IMR-90 (cell line): ENCODE measurements at regions not wholly inside any gene's neighbourhood (a gene's known extent, or its start where the extent isn't known, plus 50 kb on each side); places are given as distances from the start of the nearest gene placed in this dataset.

Experiments used
- ATAC-seq: fragments of 200-7000 bp; cut with Tn5 transposase; 2 replicates; pipeline ENCODE4 v1.9.1; 2020; ENCODE audit warnings: low read depth, mild to moderate bottlenecking, moderate library complexity
- BruUV-seq: library from RNA; stranded (reverse); fragments of 400-500 nt; replicated peaks from 2 replicates; lab custom pipeline; 2021; lab: Mats Ljungman, UMichigan
- CTCF ChIA-PET: fragments of 300-600 bp; formaldehyde crosslinking; extraction: SDS; loops from one replicate; lab custom pipeline; 2021; ENCODE audit warnings: antibody characterized with exemption; lab: Yijun Ruan, JAX
- POLR2A ChIA-PET: fragments of 300-600 bp; sonication (Branson Sonifier 250); formaldehyde crosslinking; loops from one replicate; lab custom pipeline; 2022; ENCODE audit warnings: antibody characterized with exemption; ENCODE audit not compliant: unreplicated experiment; lab: Charles Lee
- DNase-seq: peaks from one replicate; pipeline ENCODE4 v3.0.0; 2013
- H2AFZ ChIP-seq: replicated peaks from 2 replicates; pipeline ENCODE3; 2013; ENCODE audit warnings: low read length, mild to moderate bottlenecking; ENCODE audit not compliant: poor library complexity
- H2AK5ac ChIP-seq: 2 replicates; pipeline ENCODE4 v1.6.1; 2013; ENCODE audit warnings: low read depth, low read length, inconsistent platforms
- H2AK9ac ChIP-seq: replicated peaks from 2 replicates; pipeline ENCODE3; 2013; ENCODE audit warnings: mild to moderate bottlenecking, low read depth, low read length, moderate library complexity; ENCODE audit not compliant: poor library complexity
- H2BK120ac ChIP-seq: 2 replicates; pipeline ENCODE4 v1.6.1; 2013; ENCODE audit warnings: low read depth, low read length, inconsistent platforms
- H2BK15ac ChIP-seq: 3 replicates; pipeline ENCODE4 v1.6.1; 2013; ENCODE audit warnings: low read depth, low read length, inconsistent platforms
- H2BK20ac ChIP-seq: 2 replicates; pipeline ENCODE4 v1.6.1; 2013; ENCODE audit warnings: low read depth, mild to moderate bottlenecking, inconsistent platforms, low read length, moderate library complexity
- H2BK5ac ChIP-seq: 2 replicates; pipeline ENCODE4 v1.6.1; 2013; ENCODE audit warnings: mild to moderate bottlenecking, low read depth, low read length, inconsistent platforms; ENCODE audit not compliant: poor library complexity, severe bottlenecking
- H3K14ac ChIP-seq: replicated peaks from 2 replicates; pipeline ENCODE4 v1.6.1; 2013; ENCODE audit warnings: low read depth, low read length, inconsistent platforms
- H3K18ac ChIP-seq: 2 replicates; pipeline ENCODE4 v1.6.1; 2013; ENCODE audit warnings: low read depth, low read length, control low read depth
- H3K23ac ChIP-seq: 2 replicates; pipeline ENCODE4 v1.6.1; 2013; ENCODE audit warnings: low read depth, low read length, inconsistent platforms
- H3K27ac ChIP-seq: 2 replicates; pipeline ENCODE4 v1.5.1; 2013; ENCODE audit warnings: mild to moderate bottlenecking, control low read depth, low read length; ENCODE audit not compliant: insufficient read depth
- H3K27me3 ChIP-seq: 2 replicates; pipeline ENCODE4 v1.6.1; 2013; ENCODE audit warnings: low read length; ENCODE audit not compliant: control insufficient read depth, insufficient read depth
- H3K36me3 ChIP-seq: 2 replicates; pipeline ENCODE4 v1.6.1; 2013; ENCODE audit warnings: low read length, mixed read lengths; ENCODE audit not compliant: control insufficient read depth, insufficient read depth
- H3K4ac ChIP-seq: 2 replicates; pipeline ENCODE4 v1.6.1; 2013; ENCODE audit warnings: low read depth, low read length, inconsistent platforms
- H3K4me1 ChIP-seq: 2 replicates; pipeline ENCODE4 v1.6.1; 2013; ENCODE audit warnings: low read length, mixed read lengths; ENCODE audit not compliant: control insufficient read depth, insufficient read depth
- H3K4me2 ChIP-seq: 2 replicates; pipeline ENCODE4 v1.6.1; 2013; ENCODE audit warnings: low read depth, mild to moderate bottlenecking, control low read depth, low read length, moderate library complexity
- H3K4me3 ChIP-seq: 2 replicates; pipeline ENCODE4 v1.5.1; 2013; ENCODE audit warnings: low read depth, mild to moderate bottlenecking, control low read depth, low read length, moderate library complexity; ENCODE audit not compliant: insufficient read depth
- H3K56ac ChIP-seq: 2 replicates; pipeline ENCODE4 v1.6.1; 2013; ENCODE audit warnings: low read length, inconsistent platforms; ENCODE audit not compliant: insufficient read depth; ENCODE audit errors: extremely low read depth
- H3K79me1 ChIP-seq, 2 experiments: 2 replicates each; pipeline ENCODE4 v1.6.1; 2013; ENCODE audit warnings: low read length in 2 of 2, inconsistent platforms in 1 of 2, low read depth in 1 of 2
- H3K9ac ChIP-seq: 2 replicates; pipeline ENCODE4 v1.6.1; 2013; ENCODE audit warnings: low read depth, low read length, control low read depth
- H3K9me1 ChIP-seq: 2 replicates; pipeline ENCODE4 v1.6.1; 2013; ENCODE audit warnings: low read length, inconsistent platforms; ENCODE audit not compliant: insufficient read depth
- H3K9me3 ChIP-seq: 2 replicates; pipeline ENCODE4 v1.6.1; 2013; ENCODE audit warnings: low read length; ENCODE audit not compliant: control insufficient read depth, insufficient read depth
- H4K20me1 ChIP-seq: 2 replicates; pipeline ENCODE4 v1.6.1; 2013; ENCODE audit warnings: low read length, inconsistent platforms; ENCODE audit not compliant: insufficient read depth
- H4K5ac ChIP-seq: 2 replicates; pipeline ENCODE4 v1.6.1; 2013; ENCODE audit warnings: mild to moderate bottlenecking, low read depth, low read length, control low read depth
- H4K8ac ChIP-seq, 2 experiments: 2 replicates each; pipeline ENCODE4 v1.6.1; 2013; ENCODE audit warnings: low read depth in 2 of 2, low read length in 2 of 2, control low read depth in 1 of 2, inconsistent platforms in 1 of 2
- H4K91ac ChIP-seq: 2 replicates; pipeline ENCODE4 v1.6.1; 2013; ENCODE audit warnings: low read depth, low read length, inconsistent platforms; ENCODE audit not compliant: insufficient read depth
- BHLHE40 ChIP-seq: fragments of 150-350 bp; IDR thresholded peaks from 2 replicates; pipeline ENCODE4 v1.6.1; 2016; ENCODE audit warnings: mild to moderate bottlenecking, low read depth, low read length
- CEBPB ChIP-seq: IDR thresholded peaks from 2 replicates; pipeline ENCODE4 v1.6.1; 2012; ENCODE audit warnings: low read depth, low read length, improper control_type of control experiment
- CHD1 ChIP-seq: IDR thresholded peaks from 2 replicates; pipeline ENCODE4 v1.6.1; 2012; ENCODE audit warnings: low read depth, low read length, improper control_type of control experiment
- FOS ChIP-seq: fragments of 150-350 bp; IDR thresholded peaks from 2 replicates; pipeline ENCODE4 v1.6.1; 2016; ENCODE audit warnings: low read depth, low read length
- MAZ ChIP-seq: IDR thresholded peaks from 2 replicates; pipeline ENCODE4 v1.6.1; 2012; ENCODE audit warnings: low read depth, mild to moderate bottlenecking, low read length, improper control_type of control experiment, moderate library complexity, borderline replicate concordance
- RCOR1 ChIP-seq: IDR thresholded peaks from 2 replicates; pipeline ENCODE4 v1.6.1; 2012; ENCODE audit warnings: mild to moderate bottlenecking, low read length, improper control_type of control experiment; ENCODE audit not compliant: insufficient replicate concordance
- SMC3 ChIP-seq: fragments of 150-350 bp; IDR thresholded peaks from 2 replicates; pipeline ENCODE4 v1.6.1; 2016; ENCODE audit warnings: low read depth, mild to moderate bottlenecking, antibody characterized with exemption, low read length, moderate library complexity
- WGBS, 2 experiments: methylation state at CpG; one replicate each; pipeline versions ENCODE4 v1.1.5 to v1.1.7; 2013; ENCODE audit warnings: missing lambda C conversion rate in 2 of 2; ENCODE audit not compliant: insufficient read length in 1 of 2; ENCODE audit errors: extremely low coverage in 2 of 2; 5-methylcytosine and 5-hydroxymethylcytosine counted together
- dilution Hi-C: fragments of 300-500 bp; cut with HindIII; formaldehyde crosslinking; loops from one replicate; pipeline ENCODE4 v1.14.3; 2018; ENCODE audit warnings: low sequenced_read_pairs; ENCODE audit not compliant: unreplicated experiment
- in situ Hi-C: fragments of 300-500 bp; cut with MboI; formaldehyde crosslinking; loops from 3 replicates; pipeline ENCODE4 v1.14.3; 2019; ENCODE audit warnings: low sequenced_read_pairs, inconsistent platforms, mixed read lengths
- intact Hi-C: fragments of 100-400 bp; cut with micrococcal nuclease; formaldehyde crosslinking; loops from 2 replicates; pipeline ENCODE4 v1.10.0; 2022
- TF ChIP-seq, protein P1 (sequence below): fragments of 150-350 bp; IDR thresholded peaks from 2 replicates; pipeline ENCODE4 v1.6.1; 2017; ENCODE audit warnings: mild to moderate bottlenecking, antibody characterized with exemption, low read length, low read depth
- TF ChIP-seq, protein P2 (sequence below): conservative IDR thresholded peaks from 2 replicates; pipeline ENCODE4 v1.5.1; 2012; ENCODE audit warnings: mild to moderate bottlenecking, low read depth, low read length, improper control_type of control experiment

DNA sequence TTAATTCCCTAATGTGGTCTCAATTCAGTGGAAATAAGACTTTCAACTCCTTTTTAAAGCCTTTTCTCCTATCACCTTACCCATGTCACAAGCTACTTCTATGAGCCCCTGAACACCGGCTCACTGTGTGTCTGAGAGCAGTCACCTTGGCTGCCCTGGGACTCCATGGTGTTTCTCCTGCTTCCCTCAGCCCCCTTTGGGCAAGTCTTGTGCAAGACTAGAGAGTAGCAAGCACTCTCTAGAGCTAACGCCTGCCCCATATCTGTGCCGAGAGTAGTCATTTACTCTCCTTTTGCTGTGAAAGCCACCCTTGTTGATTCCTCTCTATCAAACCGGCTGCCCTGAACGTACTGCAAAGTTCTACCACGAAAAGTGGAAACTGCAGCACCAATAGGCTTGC, 77.9 kb upstream of the DAB2 start:
- Histone ChIP-seq H4K91ac (peak overlapping the region; percentile 83), H3K27ac (peak overlapping the region; percentile 33; the same call in 1 of the 2 replicates), H3K36me3 (no peaks in the 10 kb centered on the region), H3K4me2 (no peak overlapping the region), H3K9me3 (no peaks in the 10 kb centered on the region), H2BK15ac (peak overlapping the region; percentile 77), H3K79me1 (no peaks in the 10 kb centered on the region), H2BK5ac (peak overlapping the region; percentile 95), H2AFZ (no peak overlapping the region), H2BK120ac (peak overlapping the region; percentile 82), H3K9ac (no peak overlapping the region), H2AK9ac (peak overlapping the region; percentile 28), H3K27me3 (no peaks in the 10 kb centered on the region), H4K20me1 (no peaks in the 10 kb centered on the region), H3K18ac (peak overlapping the region; percentile 69), H3K9me1 (peaks cover 14% of the 10 kb centered on the region), H3K56ac (no peak overlapping the region), H3K4ac (peak overlapping the region; percentile 85), H4K5ac (peak overlapping the region; percentile 91), H3K14ac (peak overlapping the region; percentile 76), H2BK20ac (peak overlapping the region; percentile 86), H2AK5ac (peak overlapping the region; percentile 87), H3K4me3 (no peak overlapping the region), H4K8ac (peak overlapping the region; percentile 14 to 66), H3K23ac (peak overlapping the region; percentile 49), H3K4me1 (peaks cover 21% of the 10 kb centered on the region)
- no peak for DNase-seq
- TF ChIP-seq, protein P1, sequence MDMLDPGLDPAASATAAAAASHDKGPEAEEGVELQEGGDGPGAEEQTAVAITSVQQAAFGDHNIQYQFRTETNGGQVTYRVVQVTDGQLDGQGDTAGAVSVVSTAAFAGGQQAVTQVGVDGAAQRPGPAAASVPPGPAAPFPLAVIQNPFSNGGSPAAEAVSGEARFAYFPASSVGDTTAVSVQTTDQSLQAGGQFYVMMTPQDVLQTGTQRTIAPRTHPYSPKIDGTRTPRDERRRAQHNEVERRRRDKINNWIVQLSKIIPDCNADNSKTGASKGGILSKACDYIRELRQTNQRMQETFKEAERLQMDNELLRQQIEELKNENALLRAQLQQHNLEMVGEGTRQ = no peak
- TF ChIP-seq BHLHE40 = no peak
- TF ChIP-seq CEBPB = 0 out of 2 replicates have a peak, but pooled peaks have one; percentile 19
- no peak for TF ChIP-seq FOS
- TF ChIP-seq CHD1 = no peak
- no peak for TF ChIP-seq RCOR1
- TF ChIP-seq, protein P2, sequence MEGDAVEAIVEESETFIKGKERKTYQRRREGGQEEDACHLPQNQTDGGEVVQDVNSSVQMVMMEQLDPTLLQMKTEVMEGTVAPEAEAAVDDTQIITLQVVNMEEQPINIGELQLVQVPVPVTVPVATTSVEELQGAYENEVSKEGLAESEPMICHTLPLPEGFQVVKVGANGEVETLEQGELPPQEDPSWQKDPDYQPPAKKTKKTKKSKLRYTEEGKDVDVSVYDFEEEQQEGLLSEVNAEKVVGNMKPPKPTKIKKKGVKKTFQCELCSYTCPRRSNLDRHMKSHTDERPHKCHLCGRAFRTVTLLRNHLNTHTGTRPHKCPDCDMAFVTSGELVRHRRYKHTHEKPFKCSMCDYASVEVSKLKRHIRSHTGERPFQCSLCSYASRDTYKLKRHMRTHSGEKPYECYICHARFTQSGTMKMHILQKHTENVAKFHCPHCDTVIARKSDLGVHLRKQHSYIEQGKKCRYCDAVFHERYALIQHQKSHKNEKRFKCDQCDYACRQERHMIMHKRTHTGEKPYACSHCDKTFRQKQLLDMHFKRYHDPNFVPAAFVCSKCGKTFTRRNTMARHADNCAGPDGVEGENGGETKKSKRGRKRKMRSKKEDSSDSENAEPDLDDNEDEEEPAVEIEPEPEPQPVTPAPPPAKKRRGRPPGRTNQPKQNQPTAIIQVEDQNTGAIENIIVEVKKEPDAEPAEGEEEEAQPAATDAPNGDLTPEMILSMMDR = no peak
- TF ChIP-seq SMC3 = no peak
- TF ChIP-seq MAZ = no peak
- CTCF ChIA-PET = no interaction called here
- BruUV-seq = no TSS peak
- ATAC-seq = no peak
- POLR2A ChIA-PET = interaction anchor here (2.4 kb wide), 1 partner anchor 79 kb away, joined by 14 read pairs; the partner anchor contains the start of gene DAB2
- in situ Hi-C loops = no loop called here
- dilution Hi-C loops = no loop called here
- intact Hi-C loops = loop anchor here (2.0 kb wide), 1 partner anchor 14 kb away; no protein-coding TSS in a partner anchor
- no CpG with 5 or more reads among the region's 6 CpGs for WGBS, 2 experiments
